GM19452 (cell line): ENCODE measurements at regions not wholly inside any gene's neighbourhood (a gene's known extent, or its start where the extent isn't known, plus 50 kb on each side); places are given as distances from the start of the nearest gene placed in this dataset.
"Not testable (repeated sequence)": the region's sequence is repeated elsewhere in the genome, so short reads cannot be mapped to it uniquely, and the experiment has no call there.

ENCODE experiments used
- ATAC-seq: cut with Tn5 transposase; IDR thresholded peaks from one replicate; pipeline ENCODE4 v1.9.1; 2021; ENCODE audit not compliant: unreplicated experiment

DNA sequence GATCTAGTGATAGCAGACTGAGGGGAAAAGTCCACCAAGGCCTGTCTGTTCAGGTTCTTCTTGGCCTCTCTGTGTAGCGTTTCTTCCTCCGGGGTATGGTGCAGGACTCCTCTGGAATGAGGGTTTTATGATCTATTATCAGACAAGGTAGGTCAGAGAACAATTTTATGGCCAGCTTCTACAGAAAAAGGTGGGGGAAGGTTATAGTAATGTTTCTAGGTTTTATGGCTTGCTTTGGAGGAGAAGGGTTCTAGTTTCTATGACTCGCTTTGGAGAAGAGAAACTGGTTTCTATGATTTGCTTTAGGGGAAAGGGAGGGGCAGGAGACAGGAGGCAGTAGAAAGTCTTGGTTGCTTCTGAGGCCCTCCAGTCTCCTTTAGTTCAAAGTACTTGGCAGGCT lies 144.8 kb upstream of the LAMA2 start:
- ATAC-seq = no peak

DNA sequence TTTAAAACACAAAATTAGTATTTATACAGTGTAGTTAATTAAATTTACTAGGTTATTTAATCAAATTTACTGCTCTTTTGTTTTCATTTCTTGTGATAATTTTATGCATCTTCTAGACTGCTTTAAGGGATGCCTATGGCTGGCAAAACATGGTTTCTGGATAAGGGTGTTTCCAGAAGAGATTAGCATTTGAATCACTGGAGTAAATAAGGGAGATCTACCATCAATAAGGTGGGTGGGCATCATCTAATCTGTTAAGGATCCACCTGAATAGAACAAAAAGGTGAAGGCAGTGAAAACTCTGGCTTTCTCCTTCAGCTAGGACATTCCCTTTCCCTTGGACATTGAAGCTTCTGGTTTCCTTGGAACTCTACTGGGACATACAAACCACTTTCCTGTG lies 146.2 kb upstream of the LAMA2 start:
- no peak for ATAC-seq

- ATAC-seq = no peak
These were observed 151.4 kb upstream of the LAMA2 start for GRCh38 chr6:128731249-128732165.

- ATAC-seq = no peak
These were observed 155.4 kb upstream of the LAMA2 start for GRCh38 chr6:128727500-128727899.

- ATAC-seq = no peak
These were observed 157.4 kb upstream of the LAMA2 start for GRCh38 chr6:128725271-128726233.

DNA sequence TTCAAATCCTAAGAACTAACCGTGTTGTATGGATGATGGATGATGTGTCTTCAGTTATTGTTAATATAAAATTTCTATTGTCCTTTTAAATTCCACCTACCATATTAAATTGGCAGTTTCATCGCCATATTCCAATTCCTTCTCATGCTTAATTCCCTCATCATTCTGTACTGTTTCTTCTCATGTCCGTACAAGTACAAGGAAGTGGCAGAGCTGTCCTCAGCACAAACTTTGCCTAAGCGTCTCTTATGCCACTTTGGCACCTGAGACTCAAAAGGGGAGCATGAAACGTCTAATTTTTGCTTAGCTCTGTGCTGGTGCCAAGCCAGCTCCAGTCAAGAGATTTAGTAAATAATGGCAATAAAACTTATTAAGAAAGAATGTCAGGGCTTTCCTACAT lies 158.2 kb upstream of the LAMA2 start:
- no peak for ATAC-seq

- ATAC-seq = no peak
These were observed 159.3 kb upstream of the LAMA2 start for GRCh38 chr6:128723667-128724066.

DNA sequence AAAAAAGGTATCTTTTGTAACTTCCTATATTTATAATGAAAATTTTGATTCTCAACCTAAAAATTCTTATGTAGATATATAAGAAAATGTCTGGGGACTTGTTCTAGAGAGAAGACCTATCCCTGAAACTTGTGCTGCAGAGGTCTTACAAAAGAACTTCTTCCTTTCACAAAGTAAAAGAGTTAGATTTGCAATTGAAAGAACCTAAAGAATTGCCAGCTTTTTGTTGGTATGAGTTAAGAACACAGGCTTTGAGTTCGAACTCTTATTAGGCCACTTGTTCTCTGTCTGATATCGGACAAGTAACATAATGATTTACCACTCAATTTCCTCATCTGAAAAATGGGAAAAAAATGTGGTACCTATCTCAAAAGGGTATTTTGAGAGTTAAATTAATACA lies 162.0 kb upstream of the LAMA2 start:
- ATAC-seq = no peak

DNA sequence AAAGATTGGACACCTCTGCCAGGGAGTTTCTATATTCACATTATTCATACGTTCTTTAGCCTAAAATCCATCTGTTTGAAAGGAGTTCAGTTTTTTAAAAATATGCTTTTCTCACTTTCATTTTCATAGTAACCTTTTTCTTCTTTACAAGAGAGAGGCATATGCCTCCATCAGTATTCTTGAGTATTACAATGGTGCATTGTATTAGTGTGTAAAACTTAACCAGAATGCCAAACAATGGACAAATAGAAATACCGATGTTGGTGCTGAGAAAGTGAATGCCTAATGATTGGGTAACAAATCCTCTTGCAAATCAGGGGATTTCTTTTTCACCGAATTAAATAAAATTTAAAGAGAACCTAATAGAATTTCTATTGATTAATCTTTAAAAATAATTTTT lies 163.2 kb upstream of the LAMA2 start:
- ATAC-seq = no peak

- no peak for ATAC-seq
These were observed 169.5 kb upstream of the LAMA2 start for GRCh38 chr6:128713461-128713860.

DNA sequence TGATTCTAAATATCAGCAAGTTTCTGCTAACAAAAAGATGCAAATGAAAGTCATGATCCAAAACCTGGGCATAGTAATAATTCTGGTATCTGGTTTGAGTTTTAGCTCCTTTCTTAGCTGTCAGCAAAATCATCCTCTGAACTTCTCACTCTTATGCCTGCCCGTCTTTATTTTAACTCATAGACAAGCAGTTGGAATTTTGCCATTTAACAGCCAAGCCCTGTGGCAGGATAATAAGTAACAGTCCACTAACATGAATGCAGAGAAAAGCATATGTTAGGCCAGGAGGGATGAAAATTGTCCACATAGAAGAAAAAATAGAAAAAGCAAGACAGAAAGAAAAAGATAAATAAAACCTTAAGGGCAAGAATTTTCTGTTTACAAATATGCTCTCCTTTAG lies 170.0 kb upstream of the LAMA2 start:
- ATAC-seq = no peak

DNA sequence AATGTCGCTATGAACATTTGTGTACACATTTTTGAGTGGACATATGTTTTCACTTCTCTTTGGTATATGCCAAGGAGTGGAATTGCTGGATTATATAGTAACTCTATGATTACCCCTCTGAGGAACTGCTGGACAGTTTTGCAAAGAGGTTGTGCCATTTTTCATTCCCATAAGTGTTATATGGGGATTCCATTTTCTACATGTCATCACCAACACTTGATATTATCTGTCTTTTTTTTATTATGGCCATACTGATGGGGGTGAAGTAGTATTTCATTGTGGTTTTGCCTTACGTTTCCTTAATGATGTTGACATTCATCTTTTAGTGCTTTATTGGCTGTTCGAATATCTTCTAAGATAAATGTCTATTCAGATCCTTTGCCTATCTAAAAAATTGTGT lies 171.8 kb upstream of the LAMA2 start:
- ATAC-seq = no peak

GRCh38 chr6:128710315-128710714 lies 172.6 kb upstream of the LAMA2 start:
- ATAC-seq = no peak

GRCh38 chr6:128704601-128705000 lies 178.3 kb upstream of the LAMA2 start:
- ATAC-seq = no peak

DNA sequence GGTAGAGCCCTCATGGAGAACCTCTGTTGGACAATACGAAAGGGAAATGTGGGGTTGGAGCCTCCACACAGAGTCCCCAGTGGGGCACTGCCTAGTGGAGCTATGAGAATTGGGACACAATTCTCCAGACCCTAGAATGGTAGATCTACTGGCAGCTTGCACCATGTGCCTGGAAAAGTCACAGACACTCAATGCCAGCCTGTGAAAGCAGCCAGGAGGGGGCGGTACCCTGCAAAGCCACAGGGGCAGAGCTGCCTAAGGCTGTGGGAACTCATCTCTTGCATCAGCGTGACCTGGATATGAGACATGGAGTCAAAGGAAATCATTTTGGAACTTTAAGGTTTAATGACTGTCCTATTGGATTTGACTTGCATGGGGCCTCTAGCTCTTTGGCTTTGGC lies 179.1 kb upstream of the LAMA2 start:
- not testable (repeated sequence) for ATAC-seq

DNA sequence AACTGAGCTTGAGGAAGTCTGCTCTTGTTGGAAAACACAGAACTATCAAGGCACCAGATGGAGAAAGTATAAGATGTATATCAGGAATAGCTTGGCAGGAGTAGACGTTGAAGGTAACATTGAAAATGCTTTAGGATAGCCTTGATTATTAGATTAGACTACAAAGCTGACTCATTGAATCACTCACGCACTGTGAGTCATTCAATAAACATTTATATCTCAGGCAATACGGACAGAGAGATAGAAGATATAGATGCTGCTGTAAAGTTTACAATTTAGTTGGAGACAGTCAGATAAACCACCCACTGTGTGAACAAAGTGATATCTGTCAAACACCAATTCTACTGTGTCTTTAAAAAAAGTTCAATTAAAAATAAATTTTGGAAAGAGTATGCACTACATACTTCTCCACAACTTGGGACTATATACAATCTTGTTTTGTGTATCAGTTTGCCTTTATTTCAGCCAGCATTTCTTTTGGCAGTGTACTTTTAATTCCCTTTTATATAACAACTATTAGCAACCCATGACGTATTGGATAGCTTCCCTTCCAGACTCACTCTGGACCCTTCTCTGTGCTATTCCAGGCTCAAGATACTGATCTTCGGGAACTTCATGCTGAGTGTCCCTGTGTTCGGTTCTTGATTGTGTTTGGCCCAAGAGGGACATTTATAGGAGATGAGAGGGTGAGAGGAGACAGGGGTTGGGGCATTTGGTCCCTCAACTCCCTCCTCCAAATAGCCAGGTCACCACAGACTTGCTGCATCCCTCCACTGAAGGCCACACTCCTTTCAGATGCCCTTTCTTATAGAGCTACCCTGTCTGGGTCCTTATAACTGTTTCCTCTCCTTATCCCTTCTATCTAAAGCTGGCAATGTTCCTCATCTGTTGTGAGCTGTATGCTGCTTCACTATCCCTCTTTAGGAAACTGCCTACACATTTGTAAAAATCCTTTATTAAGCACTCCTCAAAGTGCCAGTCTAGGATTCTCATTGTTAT lies 176.6 kb upstream of the PTPRK start:
- ATAC-seq = no peak

GRCh38 chr6:128694303-128695009 lies 174.1 kb upstream of the PTPRK start:
- ATAC-seq = peak; percentile 95

DNA sequence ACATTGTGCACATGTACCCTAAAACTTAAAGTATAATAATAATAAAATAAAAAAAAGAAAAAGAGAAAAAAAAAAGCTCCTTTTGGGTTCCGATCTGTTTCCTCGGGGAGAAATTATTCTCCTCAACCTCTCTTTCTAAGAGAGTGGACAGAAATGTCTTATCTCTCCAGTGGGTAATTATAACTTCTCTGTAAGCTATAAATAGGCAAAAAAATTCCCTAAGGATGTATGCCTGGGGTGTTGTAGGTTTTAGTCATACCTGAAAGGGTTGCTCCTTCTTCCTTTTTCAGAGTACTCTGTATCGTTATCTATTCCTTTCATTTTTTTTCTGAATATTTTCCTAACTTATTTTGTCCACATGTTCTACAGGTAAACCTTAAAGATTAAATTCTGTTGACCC lies 169.7 kb upstream of the PTPRK start:
- no peak for ATAC-seq

DNA sequence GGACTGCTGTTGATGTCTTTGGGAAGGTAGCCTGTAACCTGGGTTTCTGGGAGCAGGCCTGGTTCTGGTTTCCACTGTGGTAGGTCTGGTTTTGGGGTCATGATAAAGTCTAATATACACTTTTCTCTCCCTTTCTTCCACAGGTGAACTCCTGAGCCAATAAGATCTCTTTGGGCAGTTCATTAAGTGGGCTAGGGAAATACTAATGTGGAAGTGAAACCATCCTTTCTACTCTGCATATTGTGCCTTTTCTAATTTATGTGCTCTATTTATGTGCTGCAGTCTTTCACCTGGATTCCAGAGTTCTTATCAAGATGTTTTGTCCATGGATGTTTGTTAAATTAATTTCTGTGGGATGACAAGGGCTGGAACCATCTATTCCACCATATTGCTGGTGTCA lies 165.7 kb upstream of the PTPRK start:
- no peak for ATAC-seq

DNA sequence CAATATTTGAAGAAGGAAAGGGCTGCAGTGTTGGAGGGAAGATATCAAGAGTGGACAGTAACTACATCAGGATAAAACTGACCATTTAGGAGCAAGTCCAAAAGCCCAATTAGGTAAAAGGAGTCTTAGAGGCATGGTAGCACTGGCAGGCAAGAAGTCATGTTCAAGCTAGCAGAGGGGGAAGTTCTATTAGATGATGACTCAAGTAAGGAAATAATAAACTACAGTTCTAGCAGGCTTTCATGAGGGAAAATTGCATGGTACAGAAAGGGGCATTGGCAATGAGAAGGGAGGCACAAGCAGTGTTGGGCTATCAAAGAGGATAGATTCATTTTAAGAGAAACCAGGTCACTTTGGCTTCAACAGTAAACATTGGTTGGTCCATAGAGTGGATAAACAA lies 156.1 kb upstream of the PTPRK start:
- ATAC-seq = no peak
